SU-DHL-6 (cell line): ENCODE measurements at regions not wholly inside any gene's neighbourhood (a gene's known extent, or its start where the extent isn't known, plus 50 kb on each side); places are given as distances from the start of the nearest gene placed in this dataset.

Experiments
- H2AFZ ChIP-seq: fragments of 200-600 bp; sonication (generic); 2 replicates; pipeline ENCODE4 v1.6.1; 2014; ENCODE audit warnings: low read depth, mild to moderate bottlenecking, moderate library complexity, mixed read lengths, antibody characterized with exemption, low read length; ENCODE audit not compliant: severe bottlenecking
- H3F3A ChIP-seq: fragments of 200-600 bp; shearing (Covaris generic); 2 replicates; pipeline ENCODE4 v1.6.0; 2016; ENCODE audit warnings: antibody characterized with exemption, mild to moderate bottlenecking; ENCODE audit not compliant: insufficient read depth
- H3K27ac ChIP-seq: fragments of 200-600 bp; sonication (generic); 2 replicates; pipeline ENCODE4 v1.5.1; 2016; ENCODE audit warnings: low read depth, mild to moderate bottlenecking, low read length, moderate library complexity, mixed read lengths
- H3K27me3 ChIP-seq: fragments of 200-600 bp; sonication (generic), shearing (Covaris generic); 2 replicates; pipeline ENCODE4 v1.6.0; 2014; ENCODE audit warnings: mild to moderate bottlenecking, low read length
- H3K36me3 ChIP-seq: fragments of 200-600 bp; sonication (generic); 2 replicates; pipeline ENCODE4 v1.6.1; 2014; ENCODE audit warnings: mild to moderate bottlenecking, low read length, mixed read lengths
- H3K4me2 ChIP-seq: fragments of 300-600, 200-600 bp; shearing (Covaris generic), sonication (generic); 2 replicates; pipeline ENCODE4 v1.6.0; 2014; ENCODE audit warnings: low read length, low read depth, mild to moderate bottlenecking; ENCODE audit not compliant: poor library complexity, severe bottlenecking
- H3K4me3 ChIP-seq: fragments of 200-600 bp; sonication (generic); 2 replicates; pipeline ENCODE4 v1.5.1; 2014; ENCODE audit warnings: antibody characterized with exemption, low read length, mild to moderate bottlenecking, mixed read lengths; ENCODE audit not compliant: insufficient read depth, poor library complexity, severe bottlenecking
- H3K79me2 ChIP-seq: fragments of 200-600 bp; sonication (generic); 2 replicates; pipeline ENCODE4 v1.6.1; 2014; ENCODE audit warnings: mild to moderate bottlenecking, low read length, moderate library complexity; ENCODE audit not compliant: insufficient read depth
- H3K9ac ChIP-seq: fragments of 200-600 bp; sonication (generic); 2 replicates; pipeline ENCODE4 v1.7.0; 2014; ENCODE audit warnings: mild to moderate bottlenecking, low read length
- H3K9me2 ChIP-seq: fragments of 200-600 bp; sonication (generic); replicated peaks from 2 replicates; pipeline ENCODE4 v1.6.1; 2014; ENCODE audit warnings: low read length; ENCODE audit not compliant: insufficient read depth
- H3K9me3 ChIP-seq: fragments of 200-600 bp; sonication (generic); 2 replicates; pipeline ENCODE4 v1.6.1; 2014; ENCODE audit warnings: low read length, mixed read lengths; ENCODE audit not compliant: insufficient read depth
- H4K20me1 ChIP-seq: fragments of 200-600 bp; sonication (generic); 2 replicates; pipeline ENCODE4 v1.6.1; 2014; ENCODE audit warnings: low read depth, mild to moderate bottlenecking, antibody characterized with exemption, low read length, moderate library complexity, mixed read lengths
- CTCF ChIP-seq: fragments of 200-600 bp; sonication (generic); IDR thresholded peaks from one replicate; pipeline ENCODE4 v1.5.1; 2017; ENCODE audit warnings: antibody characterized with exemption, mild to moderate bottlenecking, low read length, moderate library complexity; ENCODE audit not compliant: insufficient read depth, poor library complexity, severe bottlenecking
- EZH2phosphoT487 ChIP-seq: fragments of 200-600 bp; sonication (generic), shearing (Covaris generic); conservative IDR thresholded peaks from 2 replicates; pipeline ENCODE4 v1.6.1; 2018; ENCODE audit warnings: mild to moderate bottlenecking, antibody characterized with exemption, low read length, moderate library complexity, mixed read lengths

DNA sequence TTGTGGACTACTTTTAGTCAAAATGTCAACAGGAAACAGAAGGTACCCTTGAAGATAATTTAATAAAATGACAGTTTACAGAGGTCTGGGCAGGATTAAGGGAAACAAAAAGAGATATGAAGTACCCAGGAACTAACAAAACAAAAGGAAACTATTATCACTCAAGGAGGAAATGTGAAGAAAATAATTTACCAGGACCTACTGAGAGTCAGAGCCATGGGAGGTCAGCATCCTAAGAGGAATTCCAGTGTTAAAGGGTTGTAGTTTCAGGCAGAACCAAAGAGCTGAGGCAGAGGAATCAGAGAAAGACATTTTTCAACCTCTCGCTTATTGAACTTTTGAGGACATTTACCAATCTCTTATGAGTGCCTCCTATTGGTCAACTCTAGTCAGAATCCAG lies 408.9 kb upstream of the CBLB start:
- Histone ChIP-seq H3K79me2 (no peaks in the 10 kb centered on the region), H3K9ac (no peak overlapping the region), H3F3A (no peaks in the 10 kb centered on the region), H3K9me2 (no peaks in the 10 kb centered on the region), H3K4me2 (no peak overlapping the region), H2AFZ (no peak overlapping the region), H3K4me3 (no peak overlapping the region), H3K27ac (no peak overlapping the region), H3K27me3 (no peaks in the 10 kb centered on the region), H3K36me3 (no peaks in the 10 kb centered on the region), H4K20me1 (no peaks in the 10 kb centered on the region), H3K9me3 (no peaks in the 10 kb centered on the region)
- TF ChIP-seq EZH2phosphoT487, result no peak
- no peak for TF ChIP-seq CTCF

GRCh38 chr3:106281221-106281620 lies 412.4 kb upstream of the CBLB start:
- H3K79me2 ChIP-seq, result no peaks in the 10 kb centered on the region
- H2AFZ ChIP-seq, result no peak overlapping the region
- H4K20me1 ChIP-seq, result no peaks in the 10 kb centered on the region
- H3F3A ChIP-seq, result no peaks in the 10 kb centered on the region
- no peaks in the 10 kb centered on the region for H3K9me2 ChIP-seq
- no peak overlapping the region for H3K27ac ChIP-seq
- H3K27me3 ChIP-seq, result no peaks in the 10 kb centered on the region
- H3K4me2 ChIP-seq, result no peak overlapping the region
- H3K4me3 ChIP-seq, result no peak overlapping the region
- no peak overlapping the region for H3K9ac ChIP-seq
- no peaks in the 10 kb centered on the region for H3K36me3 ChIP-seq
- no peak for TF ChIP-seq EZH2phosphoT487
- TF ChIP-seq CTCF, result no peak
- H3K9me3 ChIP-seq, result no peaks in the 10 kb centered on the region

- H3K27ac ChIP-seq, result no peak overlapping the region
- TF ChIP-seq CTCF (no peak), EZH2phosphoT487 (no peak)
- no peaks in the 10 kb centered on the region for H3K36me3 ChIP-seq
- H3K4me3 ChIP-seq, result no peak overlapping the region
- H3K4me2 ChIP-seq, result no peak overlapping the region
- no peaks in the 10 kb centered on the region for H3K79me2 ChIP-seq
- H3K9me3 ChIP-seq, result no peaks in the 10 kb centered on the region
- H2AFZ ChIP-seq, result no peak overlapping the region
- H3F3A ChIP-seq, result no peaks in the 10 kb centered on the region
- no peak overlapping the region for H3K9ac ChIP-seq
- H3K27me3 ChIP-seq, result no peaks in the 10 kb centered on the region
- no peaks in the 10 kb centered on the region for H3K9me2 ChIP-seq
- no peaks in the 10 kb centered on the region for H4K20me1 ChIP-seq
These were observed 414.1 kb upstream of the CBLB start for GRCh38 chr3:106282943-106283342.

- no peak overlapping the region for H2AFZ ChIP-seq
- H3K79me2 ChIP-seq, result no peaks in the 10 kb centered on the region
- H3K27me3 ChIP-seq, result no peaks in the 10 kb centered on the region
- no peaks in the 10 kb centered on the region for H4K20me1 ChIP-seq
- no peak overlapping the region for H3K4me3 ChIP-seq
- no peak overlapping the region for H3K4me2 ChIP-seq
- H3F3A ChIP-seq, result no peaks in the 10 kb centered on the region
- H3K9me2 ChIP-seq, result no peaks in the 10 kb centered on the region
- H3K9me3 ChIP-seq, result no peaks in the 10 kb centered on the region
- H3K36me3 ChIP-seq, result no peaks in the 10 kb centered on the region
- TF ChIP-seq EZH2phosphoT487 (no peak), CTCF (no peak)
- H3K27ac ChIP-seq, result no peak overlapping the region
- H3K9ac ChIP-seq, result no peak overlapping the region
These were observed 420.0 kb upstream of the CBLB start for GRCh38 chr3:106288781-106289180.
